ENCODE measurements at regions not wholly inside any gene's neighbourhood (a gene's known extent, or its start where the extent isn't known, plus 50 kb on each side); places are given as distances from the start of the nearest gene placed in this dataset.

- no peaks in the 10 kb centered on the region for H3K9me3 Mint-ChIP-seq
- no peaks in the 10 kb centered on the region for H3K36me3 Mint-ChIP-seq (ENCODE audit: low read depth)
- no peaks in the 10 kb centered on the region for H3K27me3 Mint-ChIP-seq
- H3K4me1 Mint-ChIP-seq (ENCODE audit: low read depth) = no peaks in the 10 kb centered on the region
- H3K4me3 Mint-ChIP-seq = no peak overlapping the region
- no peak overlapping the region for H3K27ac Mint-ChIP-seq
Measured at GRCh38 chr12:87784350-87784749, 244.9 kb downstream of the C12orf50 start.

GRCh38 chr12:87783467-87783866 lies 245.7 kb downstream of the C12orf50 start:
- Mint-ChIP-seq H3K4me3 (no peak overlapping the region), H3K9me3 (no peaks in the 10 kb centered on the region), H3K27me3 (no peaks in the 10 kb centered on the region), H3K36me3 (ENCODE audit: low read depth) (no peaks in the 10 kb centered on the region), H3K4me1 (ENCODE audit: low read depth) (no peaks in the 10 kb centered on the region), H3K27ac (no peak overlapping the region)

GRCh38 chr12:87782838-87783237 lies 246.4 kb downstream of the C12orf50 start:
- Mint-ChIP-seq H3K27me3 (no peaks in the 10 kb centered on the region), H3K4me1 (ENCODE audit: low read depth) (no peaks in the 10 kb centered on the region), H3K27ac (no peak overlapping the region), H3K9me3 (no peaks in the 10 kb centered on the region), H3K36me3 (ENCODE audit: low read depth) (no peaks in the 10 kb centered on the region), H3K4me3 (no peak overlapping the region)

- H3K4me3 Mint-ChIP-seq = no peak overlapping the region
- no peaks in the 10 kb centered on the region for H3K9me3 Mint-ChIP-seq
- H3K27ac Mint-ChIP-seq = no peak overlapping the region
- no peaks in the 10 kb centered on the region for H3K36me3 Mint-ChIP-seq (ENCODE audit: low read depth)
- H3K4me1 Mint-ChIP-seq (ENCODE audit: low read depth) = no peaks in the 10 kb centered on the region
- H3K27me3 Mint-ChIP-seq = no peaks in the 10 kb centered on the region
Measured at GRCh38 chr12:87779858-87780498, 249.2 kb downstream of the C12orf50 start.

GRCh38 chr12:87779016-87779415 lies 250.2 kb downstream of the C12orf50 start:
- Mint-ChIP-seq H3K27ac (no peak overlapping the region), H3K4me1 (ENCODE audit: low read depth) (no peaks in the 10 kb centered on the region)

GRCh38 chr12:87778065-87778464 lies 251.1 kb downstream of the C12orf50 start:
- Mint-ChIP-seq H3K9me3 (no peaks in the 10 kb centered on the region), H3K27ac (no peak overlapping the region), H3K4me1 (ENCODE audit: low read depth) (no peaks in the 10 kb centered on the region), H3K27me3 (no peaks in the 10 kb centered on the region), H3K4me3 (no peak overlapping the region), H3K36me3 (ENCODE audit: low read depth) (no peaks in the 10 kb centered on the region)

More at GRCh38 chr12:87779016-87779415, 250.2 kb downstream of the C12orf50 start:
- Mint-ChIP-seq H3K9me3 (no peaks in the 10 kb centered on the region), H3K27me3 (no peaks in the 10 kb centered on the region), H3K36me3 (ENCODE audit: low read depth) (no peaks in the 10 kb centered on the region), H3K4me3 (no peak overlapping the region)

GRCh38 chr12:87775784-87776183 lies 253.4 kb downstream of the C12orf50 start:
- H3K27me3 Mint-ChIP-seq = no peaks in the 10 kb centered on the region
- H3K9me3 Mint-ChIP-seq = no peaks in the 10 kb centered on the region
- no peaks in the 10 kb centered on the region for H3K36me3 Mint-ChIP-seq (ENCODE audit: low read depth)
- no peaks in the 10 kb centered on the region for H3K4me1 Mint-ChIP-seq (ENCODE audit: low read depth)
- H3K4me3 Mint-ChIP-seq = no peak overlapping the region
- no peak overlapping the region for H3K27ac Mint-ChIP-seq

- H3K27me3 Mint-ChIP-seq = no peaks in the 10 kb centered on the region
- H3K9me3 Mint-ChIP-seq = no peaks in the 10 kb centered on the region
- H3K27ac Mint-ChIP-seq = no peak overlapping the region
- no peaks in the 10 kb centered on the region for H3K4me1 Mint-ChIP-seq (ENCODE audit: low read depth)
- H3K4me3 Mint-ChIP-seq = no peak overlapping the region
- no peaks in the 10 kb centered on the region for H3K36me3 Mint-ChIP-seq (ENCODE audit: low read depth)
Measured at GRCh38 chr12:87775051-87775450, 254.2 kb downstream of the C12orf50 start.

GRCh38 chr12:87772401-87772800 lies 256.8 kb downstream of the C12orf50 start:
- Mint-ChIP-seq H3K27ac (no peak overlapping the region), H3K27me3 (no peaks in the 10 kb centered on the region), H3K4me1 (ENCODE audit: low read depth) (no peaks in the 10 kb centered on the region), H3K36me3 (ENCODE audit: low read depth) (no peaks in the 10 kb centered on the region), H3K9me3 (no peaks in the 10 kb centered on the region), H3K4me3 (no peak overlapping the region)

- Mint-ChIP-seq H3K27ac (no peak overlapping the region), H3K36me3 (ENCODE audit: low read depth) (no peaks in the 10 kb centered on the region), H3K27me3 (no peaks in the 10 kb centered on the region), H3K4me1 (ENCODE audit: low read depth) (no peaks in the 10 kb centered on the region), H3K9me3 (no peaks in the 10 kb centered on the region), H3K4me3 (no peak overlapping the region)
Measured at GRCh38 chr12:87768501-87769287, 260.5 kb downstream of the C12orf50 start.

- no peaks in the 10 kb centered on the region for H3K27me3 Mint-ChIP-seq
- H3K4me1 Mint-ChIP-seq (ENCODE audit: low read depth) = no peaks in the 10 kb centered on the region
- no peaks in the 10 kb centered on the region for H3K9me3 Mint-ChIP-seq
- H3K4me3 Mint-ChIP-seq = no peak overlapping the region
- H3K27ac Mint-ChIP-seq = no peak overlapping the region
- H3K36me3 Mint-ChIP-seq (ENCODE audit: low read depth) = no peaks in the 10 kb centered on the region
Measured at GRCh38 chr12:87766044-87766443, 263.2 kb downstream of the C12orf50 start.

GRCh38 chr12:87760943-87761342 lies 268.3 kb downstream of the C12orf50 start:
- Mint-ChIP-seq H3K9me3 (peaks cover 4% of the 10 kb centered on the region), H3K4me3 (no peak overlapping the region), H3K27ac (no peak overlapping the region), H3K4me1 (ENCODE audit: low read depth) (no peaks in the 10 kb centered on the region), H3K36me3 (ENCODE audit: low read depth) (no peaks in the 10 kb centered on the region), H3K27me3 (no peaks in the 10 kb centered on the region)

GRCh38 chr12:87758271-87758670 lies 270.9 kb downstream of the C12orf50 start:
- no peaks in the 10 kb centered on the region for H3K4me1 Mint-ChIP-seq (ENCODE audit: low read depth)
- H3K36me3 Mint-ChIP-seq (ENCODE audit: low read depth) = no peaks in the 10 kb centered on the region
- no peaks in the 10 kb centered on the region for H3K27me3 Mint-ChIP-seq
- peaks cover 7% of the 10 kb centered on the region for H3K9me3 Mint-ChIP-seq
- H3K27ac Mint-ChIP-seq = no peak overlapping the region
- H3K4me3 Mint-ChIP-seq = no peak overlapping the region

- no peaks in the 10 kb centered on the region for H3K36me3 Mint-ChIP-seq (ENCODE audit: low read depth)
- no peak overlapping the region for H3K4me3 Mint-ChIP-seq
- peaks cover 7% of the 10 kb centered on the region for H3K9me3 Mint-ChIP-seq
- no peak overlapping the region for H3K27ac Mint-ChIP-seq
- H3K4me1 Mint-ChIP-seq (ENCODE audit: low read depth) = no peaks in the 10 kb centered on the region
- H3K27me3 Mint-ChIP-seq = no peaks in the 10 kb centered on the region
Measured at GRCh38 chr12:87756721-87757120, 272.5 kb downstream of the C12orf50 start.

GRCh38 chr12:87756111-87756510 lies 273.1 kb downstream of the C12orf50 start:
- Mint-ChIP-seq H3K36me3 (ENCODE audit: low read depth) (no peaks in the 10 kb centered on the region), H3K27me3 (no peaks in the 10 kb centered on the region), H3K4me1 (ENCODE audit: low read depth) (no peaks in the 10 kb centered on the region), H3K9me3 (peaks cover 7% of the 10 kb centered on the region), H3K4me3 (no peak overlapping the region), H3K27ac (no peak overlapping the region)
